HG03457 (cell line): ENCODE measurements at regions not wholly inside any gene's neighbourhood (a gene's known extent, or its start where the extent isn't known, plus 50 kb on each side); places are given as distances from the start of the nearest gene placed in this dataset.
"Not testable (repeated sequence)": the region's sequence is repeated elsewhere in the genome, so short reads cannot be mapped to it uniquely, and the experiment has no call there.

Experiments used
- ATAC-seq: cut with Tn5 transposase; IDR thresholded peaks from one replicate; pipeline ENCODE4 v1.9.1; 2021; ENCODE audit warnings: moderate number of reproducible peaks; ENCODE audit not compliant: unreplicated experiment

DNA sequence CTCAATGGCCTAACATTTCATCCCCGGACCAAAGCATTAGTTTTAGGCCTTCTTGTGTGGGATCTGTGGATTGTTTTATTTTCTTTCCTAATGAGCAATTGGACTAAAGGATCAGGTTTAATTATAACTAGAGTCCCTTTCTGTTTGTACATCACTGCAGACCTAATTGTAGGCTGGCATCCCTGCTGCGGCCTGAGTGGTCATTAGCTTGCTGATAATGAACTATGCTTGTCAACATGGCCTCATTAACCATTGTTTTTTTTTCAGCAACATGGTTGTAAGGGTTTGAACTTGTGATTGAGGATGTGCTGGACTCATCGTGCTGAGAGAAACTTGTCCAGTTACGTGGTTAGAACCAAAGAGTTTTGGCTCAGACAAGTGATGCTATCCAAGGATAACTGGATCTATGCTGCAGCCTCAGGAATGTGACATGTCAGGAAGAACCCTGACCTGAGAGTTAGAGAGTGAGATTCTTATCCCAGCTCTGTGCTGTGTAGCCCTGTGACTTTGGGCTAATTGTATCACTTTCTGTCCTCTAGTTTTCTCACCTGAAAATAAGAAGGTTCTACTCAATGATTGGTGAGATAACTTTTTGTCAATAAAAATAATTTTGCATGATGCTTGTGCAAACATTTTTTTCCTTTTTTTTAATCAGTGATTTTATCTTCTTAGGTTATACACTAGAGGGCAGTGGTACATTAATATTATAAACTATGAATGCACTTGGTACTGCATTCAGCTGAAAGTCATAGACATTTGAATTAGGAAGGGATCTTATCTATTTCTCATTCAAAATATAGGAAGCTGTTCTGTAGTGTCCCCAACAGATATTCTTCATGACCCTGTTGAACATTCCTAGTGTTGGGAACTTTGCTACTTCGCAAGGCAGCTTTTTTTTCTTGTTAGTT is 140.9 kb downstream of the RNF144B start:
- no peak for ATAC-seq

DNA sequence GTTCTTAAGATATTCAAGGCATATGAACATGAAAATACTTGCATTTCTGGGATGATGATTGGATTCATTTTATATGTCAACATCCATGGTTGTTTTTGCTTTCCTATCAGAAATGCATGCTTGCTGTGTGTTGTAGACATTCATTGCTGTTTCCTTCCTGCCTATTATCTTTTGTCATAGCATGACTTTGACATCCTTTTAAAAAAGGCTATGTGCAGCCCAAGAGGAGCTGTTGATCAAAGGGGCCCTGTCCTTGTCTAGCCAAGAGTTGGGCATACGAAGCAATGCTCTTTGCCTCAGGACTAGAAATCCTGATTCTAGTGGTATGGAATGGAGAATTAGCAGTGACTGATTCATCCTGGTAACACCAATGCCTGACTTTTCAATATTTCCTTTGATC is 143.1 kb downstream of the RNF144B start:
- no peak for ATAC-seq

DNA sequence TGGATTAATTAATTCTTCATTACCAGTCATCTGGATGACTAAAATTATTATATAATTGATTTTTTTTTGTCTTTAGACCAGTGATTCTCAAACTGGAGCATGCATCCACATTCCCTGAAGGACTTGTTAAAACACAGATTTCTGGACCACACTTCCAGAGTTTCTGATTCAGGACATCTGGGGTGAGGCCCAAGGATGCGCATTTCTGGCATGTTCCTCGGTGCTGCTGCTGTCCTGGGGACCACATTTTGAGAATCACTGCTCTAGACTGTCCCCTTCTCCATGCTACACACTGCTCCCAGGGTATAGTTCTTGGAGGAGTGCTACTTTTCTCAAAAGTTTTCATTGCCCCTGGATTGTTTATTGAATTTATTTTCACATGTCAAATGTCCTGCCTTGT is 145.0 kb downstream of the RNF144B start:
- no peak for ATAC-seq

- no peak for ATAC-seq
Observed at GRCh38 chr6:18533793-18534192, 146.6 kb downstream of the RNF144B start.

DNA sequence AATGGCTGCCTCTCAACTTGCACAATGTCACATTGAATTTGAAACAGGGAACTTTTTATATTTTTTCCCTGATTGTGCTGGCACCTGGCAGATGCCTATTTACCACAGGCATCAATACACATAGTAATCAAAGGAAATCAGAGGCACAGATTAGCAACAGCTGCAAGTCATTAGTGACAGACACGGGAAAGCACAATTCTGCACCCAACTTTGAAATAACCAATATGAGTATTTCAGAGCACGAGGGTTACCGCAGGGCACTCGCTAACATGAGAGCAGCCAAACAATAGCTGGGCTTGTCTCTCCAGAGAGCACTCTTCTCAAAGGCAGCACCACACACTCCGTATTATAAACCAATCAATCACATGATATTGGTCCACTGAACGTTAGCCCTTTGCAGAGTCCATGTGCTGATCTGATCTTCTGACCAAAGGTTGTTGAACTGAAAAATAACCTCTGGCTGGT is 149.5 kb downstream of the RNF144B start:
- ATAC-seq: no peak

DNA sequence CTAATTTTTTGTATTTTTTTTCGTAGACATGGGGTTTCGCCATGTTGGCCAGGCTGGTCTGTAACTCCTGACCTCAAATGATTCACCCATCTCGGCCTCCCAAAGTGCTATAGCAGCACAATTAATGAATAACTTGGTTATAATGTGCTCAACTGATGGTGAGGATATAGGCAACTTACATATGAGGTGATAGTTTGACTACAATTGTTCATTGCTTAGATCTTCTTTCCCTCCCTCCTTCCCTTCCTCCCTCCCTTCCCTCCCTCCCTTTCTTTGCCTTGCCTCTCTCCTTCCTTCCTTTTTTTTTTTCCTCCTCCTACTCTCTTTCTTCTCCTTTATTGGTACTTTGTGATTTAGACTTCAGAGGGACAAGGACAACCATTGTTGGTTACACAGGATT is 151.2 kb downstream of the RNF144B start:
- no peak for ATAC-seq

- no peak for ATAC-seq
Observed at GRCh38 chr6:18543051-18543450, 155.9 kb downstream of the RNF144B start.

GRCh38 chr6:18545142-18545541 is 158.0 kb downstream of the RNF144B start:
- not testable (repeated sequence) for ATAC-seq

DNA sequence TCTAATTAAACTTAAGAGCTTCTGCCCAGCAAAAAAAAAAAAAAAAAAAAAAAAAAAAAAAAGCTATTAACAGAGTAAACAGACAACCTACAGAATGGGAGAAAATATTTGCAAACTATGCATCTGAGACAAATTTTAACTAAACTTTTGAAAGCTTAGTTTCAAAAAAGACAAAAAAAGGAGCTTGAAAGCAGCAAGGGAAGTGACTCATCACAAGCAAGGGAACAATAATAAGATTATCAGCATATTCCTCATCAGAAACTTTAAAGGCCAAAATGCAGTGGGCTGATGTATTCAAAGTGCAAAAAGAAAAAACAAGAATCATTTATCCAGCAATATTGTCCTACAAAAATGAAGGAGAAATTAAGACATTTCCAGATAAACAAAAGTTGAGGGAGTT is 158.6 kb downstream of the RNF144B start:
- ATAC-seq: no peak

DNA sequence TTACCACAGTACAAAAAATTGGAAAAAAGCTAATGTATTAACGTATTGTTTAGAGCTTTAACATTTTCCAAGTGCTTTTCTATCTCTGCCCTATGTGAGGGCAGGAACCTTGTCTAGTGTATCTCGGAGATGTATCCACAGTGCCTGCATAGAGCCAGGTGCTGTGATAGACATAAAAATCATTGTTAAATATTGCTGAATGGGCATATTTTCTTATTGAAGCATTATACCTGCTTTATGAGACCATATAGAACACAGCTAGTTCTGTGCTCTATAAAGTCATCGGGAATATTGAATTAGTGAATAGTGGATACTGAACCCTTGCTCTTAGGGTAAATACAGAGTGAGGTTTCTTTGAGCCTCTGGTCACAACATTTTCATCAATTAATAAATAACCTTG is 163.0 kb downstream of the RNF144B start:
- ATAC-seq: no peak

DNA sequence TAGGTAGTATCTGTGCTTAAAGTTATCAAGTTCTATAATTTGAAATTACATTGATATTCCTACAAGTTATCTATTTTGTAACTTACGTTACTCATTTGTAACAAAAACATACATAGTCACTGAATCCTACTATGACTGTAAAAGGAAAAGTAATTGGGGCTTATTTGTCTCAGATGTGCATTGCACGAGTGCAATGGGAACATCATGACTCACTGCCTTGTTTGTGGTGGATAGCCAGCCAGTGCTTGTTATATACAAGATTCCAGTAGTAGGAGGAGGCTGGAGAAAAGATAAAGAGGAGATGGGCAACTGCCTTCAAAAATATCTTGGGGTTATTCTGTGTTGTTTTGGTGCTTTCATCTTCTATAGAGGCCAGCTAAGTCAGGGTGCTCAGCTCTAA is 164.1 kb downstream of the RNF144B start:
- ATAC-seq: no peak

DNA sequence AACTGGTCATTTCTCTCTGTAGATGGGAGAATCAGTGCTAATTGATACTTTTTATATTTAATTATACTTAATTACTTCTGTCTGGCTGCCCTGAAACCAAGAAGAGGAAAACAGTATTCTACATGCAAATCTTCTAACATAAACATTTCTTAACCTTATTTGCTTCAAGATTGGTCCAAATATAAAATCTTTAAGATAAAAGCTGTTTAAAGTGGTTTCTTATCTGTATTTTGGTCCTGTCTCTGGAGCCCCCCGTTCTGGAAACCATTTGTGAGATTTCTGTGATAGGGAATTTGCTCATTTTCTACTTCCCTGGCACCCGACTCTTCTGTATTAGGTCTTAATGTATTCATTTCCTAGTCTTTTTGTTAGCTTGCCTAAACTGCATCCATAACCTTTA is 168.6 kb downstream of the RNF144B start:
- ATAC-seq: no peak

DNA sequence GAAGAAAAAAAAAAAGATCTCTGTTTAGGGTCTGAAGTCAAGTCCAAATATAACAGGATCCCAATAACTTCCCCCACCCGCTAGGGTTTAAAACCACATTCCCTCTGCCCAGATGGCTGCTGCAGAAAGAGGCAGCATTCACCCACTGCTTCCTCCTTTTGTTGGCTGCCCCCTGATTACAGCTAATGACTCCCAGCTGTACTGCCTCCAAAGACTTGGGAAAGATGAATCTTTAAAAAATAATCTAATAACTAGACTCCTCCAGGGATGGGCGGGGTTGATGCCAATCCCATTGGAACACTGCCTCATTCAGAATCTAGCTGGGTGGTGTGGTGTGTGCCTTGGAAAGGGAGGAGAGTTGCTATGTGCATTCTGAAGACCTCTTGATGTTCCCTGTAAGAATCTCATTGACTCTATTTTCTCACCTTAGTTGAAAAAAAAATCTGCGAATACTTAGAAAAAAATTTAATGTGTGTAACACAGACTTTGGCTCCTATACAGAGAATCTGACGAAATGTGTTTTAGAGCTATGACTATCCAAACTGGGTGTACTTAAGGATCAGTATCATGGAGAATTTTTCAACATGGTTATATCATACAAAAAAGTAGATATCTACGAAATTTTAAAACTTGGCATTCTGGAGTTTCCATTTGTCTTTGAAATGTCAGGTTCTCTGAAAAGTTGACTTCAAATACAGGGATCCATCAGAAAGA is 174.0 kb downstream of the RNF144B start:
- ATAC-seq: no peak

DNA sequence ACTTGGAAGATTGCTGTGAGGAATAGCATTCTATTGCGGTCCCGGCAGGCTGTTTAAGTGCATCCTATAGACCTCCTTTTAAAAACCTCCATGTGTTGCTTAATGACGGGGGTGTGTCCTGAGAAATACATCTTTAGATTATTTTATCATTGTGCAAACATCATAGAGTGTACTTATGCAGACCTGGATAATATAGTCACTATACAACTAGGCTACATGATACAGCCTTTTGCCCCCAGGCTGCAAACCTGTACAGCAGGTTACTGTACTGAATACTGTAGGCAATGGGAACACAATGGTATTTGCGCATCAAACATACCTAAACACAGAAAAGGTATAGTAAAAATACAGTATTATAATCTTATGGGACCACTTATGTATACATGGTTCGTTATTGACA is 175.6 kb downstream of the RNF144B start:
- no peak for ATAC-seq

- ATAC-seq: no peak
Observed at GRCh38 chr6:18564775-18565174, 177.6 kb downstream of the RNF144B start.

DNA sequence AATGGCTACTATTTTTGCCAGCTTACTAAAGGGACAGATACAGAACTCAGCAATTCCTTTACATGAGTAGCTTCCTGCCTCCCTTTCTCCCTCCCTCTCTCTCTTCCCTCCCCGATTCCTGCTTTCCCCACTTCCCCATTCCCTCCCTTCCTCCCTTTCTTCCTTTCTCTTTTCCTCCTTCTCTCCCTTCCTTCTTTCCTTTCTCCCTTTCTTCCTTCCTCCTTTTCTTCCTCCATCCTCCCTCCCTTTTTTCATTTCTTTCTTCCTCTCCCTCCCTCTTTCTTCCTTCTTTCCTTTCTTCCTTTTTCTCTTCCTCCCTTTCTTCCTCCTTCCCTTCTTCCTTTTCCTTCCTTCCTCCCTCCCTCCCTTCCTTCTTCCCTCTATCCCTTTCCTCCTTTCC is 178.1 kb downstream of the RNF144B start:
- no peak for ATAC-seq

DNA sequence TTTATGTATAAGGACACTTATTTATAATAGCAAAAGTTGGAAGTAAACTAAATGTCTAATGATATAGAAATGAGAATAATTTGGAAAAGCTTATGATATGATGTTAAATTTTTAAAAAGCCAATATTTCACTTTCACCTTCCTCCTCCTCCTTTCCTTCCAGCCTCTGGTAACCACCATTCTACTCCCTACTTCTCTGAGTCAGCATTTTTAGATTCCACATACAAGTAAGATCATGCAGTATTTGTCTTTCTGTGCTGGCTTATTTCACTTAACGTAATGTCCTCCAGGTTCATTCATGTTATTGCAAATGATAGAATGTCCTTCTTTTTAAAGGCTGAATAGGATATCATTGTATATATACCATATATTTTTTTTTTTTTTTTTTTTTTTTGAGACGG is 180.2 kb downstream of the RNF144B start:
- no peak for ATAC-seq

GRCh38 chr6:18577491-18577890 is 190.3 kb downstream of the RNF144B start:
- no peak for ATAC-seq

DNA sequence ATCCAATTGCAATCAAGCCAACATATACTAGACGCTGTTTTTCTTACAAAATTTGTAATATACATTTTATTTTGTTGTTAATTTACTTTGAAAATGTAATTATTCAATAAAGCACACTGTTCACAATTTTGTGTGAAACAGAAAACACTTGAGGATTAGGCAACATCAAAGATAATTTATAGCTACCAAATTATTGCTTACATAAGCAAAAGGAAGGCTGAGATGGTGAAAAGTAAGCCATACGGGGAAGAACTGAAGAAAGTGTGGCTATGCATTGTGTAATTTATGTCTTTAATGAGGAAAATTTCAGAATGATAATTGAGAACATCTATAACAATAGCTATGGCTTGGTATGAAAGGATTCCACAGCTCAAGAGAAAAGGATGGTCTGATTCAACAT is 192.0 kb downstream of the RNF144B start:
- no peak for ATAC-seq

GRCh38 chr6:18579869-18580268 is 192.7 kb downstream of the RNF144B start:
- no peak for ATAC-seq

DNA sequence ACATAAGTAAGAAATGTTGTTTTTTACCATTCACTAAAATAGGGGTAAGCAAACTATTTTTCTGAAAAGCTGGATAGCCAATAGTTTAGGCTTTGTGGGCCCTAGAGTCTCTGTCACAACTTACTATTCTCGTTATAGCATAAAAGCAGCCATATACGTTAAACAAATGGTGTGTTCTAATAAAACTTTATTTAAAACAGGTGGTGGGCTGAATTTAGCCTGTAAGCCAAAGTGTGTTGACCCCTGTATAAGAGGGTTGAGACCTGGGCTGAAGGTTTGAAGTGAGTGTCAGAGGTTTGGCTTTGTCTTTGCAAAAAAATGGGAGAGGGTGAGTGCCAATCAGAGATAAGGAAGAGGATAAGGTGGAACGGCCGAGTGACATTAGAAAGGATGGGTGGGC is 197.2 kb downstream of the RNF144B start:
- no peak for ATAC-seq

GRCh38 chr6:18585032-18585573 is 198.0 kb downstream of the RNF144B start:
- ATAC-seq: no peak
